ENCODE measurements at regions not wholly inside any gene's neighbourhood (a gene's known extent, or its start where the extent isn't known, plus 50 kb on each side); places are given as distances from the start of the nearest gene placed in this dataset.
"Not testable (repeated sequence)": the region's sequence is repeated elsewhere in the genome, so short reads cannot be mapped to it uniquely, and the experiment has no call there.

- DNase-seq (ENCODE audit: low read depth in 2 of 2), result not testable (repeated sequence)
Measured at GRCh38 chr19:34871911-34872310, 54.8 kb upstream of the ZNF30 start.

GRCh38 chr19:34867631-34868030 is 59.1 kb upstream of the ZNF30 start:
- DNase-seq (ENCODE audit: low read depth in 2 of 2), result no peak

- DNase-seq (ENCODE audit: low read depth in 2 of 2), result not testable (repeated sequence)
Measured at GRCh38 chr19:34865225-34865624, 61.5 kb upstream of the ZNF30 start.

- DNase-seq (ENCODE audit: low read depth in 2 of 2), result not testable (repeated sequence)
Measured at GRCh38 chr19:34859823-34860736, 66.6 kb upstream of the ZNF30 start.

GRCh38 chr19:34859325-34859724 is 67.4 kb upstream of the ZNF30 start:
- not testable (repeated sequence) for DNase-seq (ENCODE audit: low read depth in 2 of 2)

GRCh38 chr19:34856052-34856451 is 70.7 kb upstream of the ZNF30 start:
- DNase-seq (ENCODE audit: low read depth in 2 of 2), result no peak

- no peak for DNase-seq (ENCODE audit: low read depth in 2 of 2)
Measured at GRCh38 chr19:34853369-34853768, 73.3 kb upstream of the ZNF30 start.

GRCh38 chr19:34852669-34853068 is 74.0 kb upstream of the ZNF30 start:
- DNase-seq (ENCODE audit: low read depth in 2 of 2), result no peak

- DNase-seq (ENCODE audit: low read depth in 2 of 2), result no peak
Measured at GRCh38 chr19:34851277-34851804, 75.4 kb upstream of the ZNF30 start.

GRCh38 chr19:34847393-34847792 is 74.4 kb upstream of the ZNF599 start:
- DNase-seq (ENCODE audit: low read depth in 2 of 2), result no peak

- no peak for DNase-seq (ENCODE audit: low read depth in 2 of 2)
Measured at GRCh38 chr19:34844277-34844676, 71.3 kb upstream of the ZNF599 start.

GRCh38 chr19:34841780-34842179 is 68.8 kb upstream of the ZNF599 start:
- no peak for DNase-seq (ENCODE audit: low read depth in 2 of 2)

GRCh38 chr19:34838753-34839431 is 65.9 kb upstream of the ZNF599 start:
- peak; percentile 3 to 44 for DNase-seq (ENCODE audit: low read depth in 2 of 2)

GRCh38 chr19:34838248-34838647 is 65.2 kb upstream of the ZNF599 start:
- DNase-seq (ENCODE audit: low read depth in 2 of 2), result no peak

GRCh38 chr19:34837262-34837661 is 64.2 kb upstream of the ZNF599 start:
- DNase-seq (ENCODE audit: low read depth in 2 of 2), result no peak

GRCh38 chr19:34835631-34836351 is 62.8 kb upstream of the ZNF599 start:
- DNase-seq (ENCODE audit: low read depth in 2 of 2), result no peak

- no peak for DNase-seq (ENCODE audit: low read depth in 2 of 2)
Measured at GRCh38 chr19:34834472-34835061, 61.6 kb upstream of the ZNF599 start.

GRCh38 chr19:34832581-34833112 is 59.6 kb upstream of the ZNF599 start:
- no peak for DNase-seq (ENCODE audit: low read depth in 2 of 2)

GRCh38 chr19:34831714-34832113 is 58.7 kb upstream of the ZNF599 start:
- no peak for DNase-seq (ENCODE audit: low read depth in 2 of 2)

- no peak for DNase-seq (ENCODE audit: low read depth in 2 of 2)
Measured at GRCh38 chr19:34828156-34828555, 55.1 kb upstream of the ZNF599 start.

- no peak for DNase-seq (ENCODE audit: low read depth in 2 of 2)
Measured at GRCh38 chr19:34825212-34825611, 52.2 kb upstream of the ZNF599 start.

Data from stimulated activated CD4-positive, alpha-beta T cell treated with anti-CD3 and anti-CD28 coated beads, Interleukin-4, amount 100 ng/mL, for 48 hours (primary cell).